MM.1S (cell line): ENCODE measurements at regions not wholly inside any gene's neighbourhood (a gene's known extent, or its start where the extent isn't known, plus 50 kb on each side); places are given as distances from the start of the nearest gene placed in this dataset.

Experiments
- EZH2 ChIP-seq: fragments of 300-600 bp; sonication (generic); optimal IDR thresholded peaks from 2 replicates; pipeline ENCODE3; 2017; ENCODE audit warnings: low read depth, mild to moderate bottlenecking, antibody characterized with exemption, low read length, mixed read lengths
- EZH2phosphoT487 ChIP-seq: fragments of 300-600 bp; sonication (generic); IDR thresholded peaks from 2 replicates; pipeline ENCODE4 v1.6.1; 2018; ENCODE audit warnings: antibody characterized with exemption, low read length
- TF ChIP-seq, protein P1 (sequence below): fragments of 300-600 bp; sonication (generic); IDR thresholded peaks from 2 replicates; pipeline ENCODE4 v1.5.1; 2016; ENCODE audit warnings: antibody characterized with exemption, low read length, mixed read lengths

DNA sequence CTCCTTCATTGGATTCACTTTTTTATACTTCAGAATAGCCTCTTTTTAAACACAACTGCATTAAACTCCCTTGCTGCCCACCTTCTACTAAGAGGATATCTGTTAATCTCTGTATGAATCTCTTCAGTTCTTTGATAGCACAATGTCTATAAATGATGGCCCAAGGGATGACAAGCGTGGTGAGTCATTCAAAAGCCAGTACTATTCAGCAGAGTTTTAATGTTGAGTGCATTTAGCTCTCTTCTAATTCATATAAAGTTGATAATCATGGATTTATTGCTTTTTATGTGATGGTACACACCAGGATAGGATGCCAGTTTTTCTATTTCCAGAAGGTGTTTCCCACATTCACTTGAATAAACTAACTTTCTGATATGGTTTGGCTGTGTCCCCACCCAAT lies 57.4 kb upstream of the HECTD2 start:
- TF ChIP-seq, protein P1, sequence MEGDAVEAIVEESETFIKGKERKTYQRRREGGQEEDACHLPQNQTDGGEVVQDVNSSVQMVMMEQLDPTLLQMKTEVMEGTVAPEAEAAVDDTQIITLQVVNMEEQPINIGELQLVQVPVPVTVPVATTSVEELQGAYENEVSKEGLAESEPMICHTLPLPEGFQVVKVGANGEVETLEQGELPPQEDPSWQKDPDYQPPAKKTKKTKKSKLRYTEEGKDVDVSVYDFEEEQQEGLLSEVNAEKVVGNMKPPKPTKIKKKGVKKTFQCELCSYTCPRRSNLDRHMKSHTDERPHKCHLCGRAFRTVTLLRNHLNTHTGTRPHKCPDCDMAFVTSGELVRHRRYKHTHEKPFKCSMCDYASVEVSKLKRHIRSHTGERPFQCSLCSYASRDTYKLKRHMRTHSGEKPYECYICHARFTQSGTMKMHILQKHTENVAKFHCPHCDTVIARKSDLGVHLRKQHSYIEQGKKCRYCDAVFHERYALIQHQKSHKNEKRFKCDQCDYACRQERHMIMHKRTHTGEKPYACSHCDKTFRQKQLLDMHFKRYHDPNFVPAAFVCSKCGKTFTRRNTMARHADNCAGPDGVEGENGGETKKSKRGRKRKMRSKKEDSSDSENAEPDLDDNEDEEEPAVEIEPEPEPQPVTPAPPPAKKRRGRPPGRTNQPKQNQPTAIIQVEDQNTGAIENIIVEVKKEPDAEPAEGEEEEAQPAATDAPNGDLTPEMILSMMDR, result no peak
- TF ChIP-seq EZH2, result no peak
- no peak for TF ChIP-seq EZH2phosphoT487
